Keratinocyte (primary cell): ENCODE measurements at regions not wholly inside any gene's neighbourhood (a gene's known extent, or its start where the extent isn't known, plus 50 kb on each side); places are given as distances from the start of the nearest gene placed in this dataset.

Experiments
- DNase-seq: peaks from one replicate; pipeline ENCODE4 v3.0.0-alpha.2; 2011; ENCODE audit warnings: low read depth, missing footprints, low spot score
- FAIRE-seq: peaks from 2 replicates; lab custom pipeline; 2011; peaks lifted over from hg19 to GRCh38; lab: Jason Lieb, UNC
- H2AFZ ChIP-seq: 2 replicates; pipeline ENCODE4 v1.6.0; 2012; ENCODE audit warnings: low read length, control low read depth, inconsistent platforms; ENCODE audit not compliant: control insufficient read depth
- H3K27ac ChIP-seq: 2 replicates; pipeline ENCODE4 v1.5.1; 2011; ENCODE audit warnings: low read length; ENCODE audit not compliant: control insufficient read depth, insufficient read depth
- H3K27me3 ChIP-seq: 3 replicates; pipeline ENCODE4 v1.6.0; 2011; ENCODE audit warnings: low read length; ENCODE audit not compliant: control insufficient read depth, insufficient read depth; ENCODE audit errors: extremely low read depth
- H3K36me3 ChIP-seq, 2 experiments: 2 replicates in 1 of 2; 3 replicates in 1 of 2; pipeline ENCODE4 v1.5.1; 2011; ENCODE audit warnings: low read length in 2 of 2, mild to moderate bottlenecking in 1 of 2; ENCODE audit not compliant: control insufficient read depth in 2 of 2, insufficient read depth in 2 of 2; ENCODE audit errors: extremely low read depth in 1 of 2
- H3K4me1 ChIP-seq: 3 replicates; pipeline ENCODE4 v1.5.1; 2011; ENCODE audit warnings: low read length; ENCODE audit not compliant: control insufficient read depth, insufficient read depth; ENCODE audit errors: extremely low read depth
- H3K4me2 ChIP-seq: 3 replicates; pipeline ENCODE4 v1.6.0; 2011; ENCODE audit warnings: low read depth, low read length; ENCODE audit not compliant: control insufficient read depth, insufficient read depth; ENCODE audit errors: extremely low read depth
- H3K4me3 ChIP-seq, 3 experiments: fragments of 200-600 bp in 1 of 3; sonication (generic) in 1 of 3; 2 replicates in 2 of 3; 3 replicates in 1 of 3; pipeline ENCODE4 v1.5.1; 2011 to 2016; ENCODE audit warnings: low read length in 3 of 3, mild to moderate bottlenecking in 3 of 3, control low read depth in 2 of 3, inconsistent platforms in 1 of 3, low read depth in 1 of 3, mixed read lengths in 1 of 3, mixed run types in 1 of 3, moderate library complexity in 1 of 3; ENCODE audit not compliant: control insufficient read depth in 2 of 3, insufficient read depth in 2 of 3; ENCODE audit errors: extremely low read depth in 1 of 3
- H3K79me2 ChIP-seq: 2 replicates; pipeline ENCODE4 v1.6.0; 2012; ENCODE audit warnings: low read length; ENCODE audit not compliant: control insufficient read depth, insufficient read depth
- H3K9ac ChIP-seq: 3 replicates; pipeline ENCODE4 v1.6.0; 2011; ENCODE audit warnings: low read length; ENCODE audit not compliant: control insufficient read depth, insufficient read depth; ENCODE audit errors: extremely low read depth
- H3K9me1 ChIP-seq: 3 replicates; pipeline ENCODE4 v1.6.0; 2011; ENCODE audit warnings: low read length; ENCODE audit not compliant: control insufficient read depth, insufficient read depth; ENCODE audit errors: extremely low read depth
- H3K9me3 ChIP-seq: 2 replicates; pipeline ENCODE4 v1.5.1; 2012; ENCODE audit warnings: low read depth, low read length; ENCODE audit not compliant: control insufficient read depth
- H4K20me1 ChIP-seq: 3 replicates; pipeline ENCODE4 v1.6.0; 2011; ENCODE audit warnings: low read length; ENCODE audit not compliant: control insufficient read depth, insufficient read depth; ENCODE audit errors: extremely low read depth
- CTCF ChIP-seq, 3 experiments: IDR thresholded peaks in 1 of 3; conservative IDR thresholded peaks in 1 of 3; optimal IDR thresholded peaks in 1 of 3; 2 replicates in 2 of 3; 3 replicates in 1 of 3; pipeline versions ENCODE3 to v1.5.1; 2011; ENCODE audit warnings: low read length in 3 of 3, mild to moderate bottlenecking in 3 of 3, moderate library complexity in 2 of 3, control low read depth in 1 of 3, inconsistent platforms in 1 of 3; ENCODE audit not compliant: insufficient read depth in 2 of 3; ENCODE audit errors: extremely low read depth in 1 of 3
- EZH2 ChIP-seq: IDR thresholded peaks from one replicate; pipeline ENCODE4 v1.6.1; 2012; ENCODE audit warnings: inconsistent platforms, mild to moderate bottlenecking, low read length, moderate library complexity
- dilution Hi-C: fragments of 300-500 bp; cut with MboI; formaldehyde crosslinking; loops from one replicate; pipeline ENCODE4 v1.7.0; 2020; ENCODE audit warnings: low sequenced_read_pairs; ENCODE audit not compliant: extremely low pct_ligation_motif_present

- Histone ChIP-seq H3K27ac (no peak overlapping the region), H3K4me2 (no peak overlapping the region)
- no peak for FAIRE-seq
Observed at GRCh38 chr7:69360913-69361312, 237.4 kb upstream of the AUTS2 start.

GRCh38 chr7:69363136-69363535 is 235.1 kb upstream of the AUTS2 start:
- dilution Hi-C loops, result no loop called here
- FAIRE-seq (no peak), DNase-seq (no peak)
- no peaks in the 10 kb centered on the region for H3K27me3 ChIP-seq
- no peak for TF ChIP-seq EZH2
- no peak for TF ChIP-seq CTCF (optimal IDR thresholded peaks at IDR 0.05 in 1 of 3, IDR thresholded peaks at IDR 0.05 in 1 of 3, conservative IDR thresholded peaks at IDR 0.05 in 1 of 3; ENCODE audit: extremely low read depth in 1 of 3, insufficient read depth in 2 of 3, low read length in 3 of 3)
- no peak overlapping the region for H3K4me3 ChIP-seq
- no peaks in the 10 kb centered on the region for H3K9me1 ChIP-seq
- no peak overlapping the region for H2AFZ ChIP-seq
- no peak overlapping the region for H3K4me2 ChIP-seq
- H3K9me3 ChIP-seq, result no peaks in the 10 kb centered on the region
- no peaks in the 10 kb centered on the region for H4K20me1 ChIP-seq
- H3K36me3 ChIP-seq, result no peaks in the 10 kb centered on the region
- no peak overlapping the region for H3K27ac ChIP-seq
- peaks cover 9% of the 10 kb centered on the region for H3K4me1 ChIP-seq
- H3K9ac ChIP-seq, result no peak overlapping the region
- H3K79me2 ChIP-seq, result no peaks in the 10 kb centered on the region

More at GRCh38 chr7:69360913-69361312, 237.4 kb upstream of the AUTS2 start:
- dilution Hi-C loops, result no loop called here
- no peak overlapping the region for H3K4me3 ChIP-seq
- H3K27me3 ChIP-seq, result no peaks in the 10 kb centered on the region
- TF ChIP-seq EZH2 (no peak), CTCF (optimal IDR thresholded peaks at IDR 0.05 in 1 of 3, IDR thresholded peaks at IDR 0.05 in 1 of 3, conservative IDR thresholded peaks at IDR 0.05 in 1 of 3; ENCODE audit: extremely low read depth in 1 of 3, insufficient read depth in 2 of 3, low read length in 3 of 3) (no peak)
- no peaks in the 10 kb centered on the region for H3K36me3 ChIP-seq
- H3K9ac ChIP-seq, result no peak overlapping the region
- no peak overlapping the region for H2AFZ ChIP-seq
- H3K9me1 ChIP-seq, result no peaks in the 10 kb centered on the region
- H3K9me3 ChIP-seq, result no peaks in the 10 kb centered on the region
- no peak for DNase-seq
- H3K4me1 ChIP-seq, result no peaks in the 10 kb centered on the region
- H3K79me2 ChIP-seq, result no peaks in the 10 kb centered on the region
- no peaks in the 10 kb centered on the region for H4K20me1 ChIP-seq
